ENCODE measurements at regions not wholly inside any gene's neighbourhood (a gene's known extent, or its start where the extent isn't known, plus 50 kb on each side); places are given as distances from the start of the nearest gene placed in this dataset.
A peak's percentile ranks its signal among the peaks of the same experiment; 100 is the strongest.

DNA sequence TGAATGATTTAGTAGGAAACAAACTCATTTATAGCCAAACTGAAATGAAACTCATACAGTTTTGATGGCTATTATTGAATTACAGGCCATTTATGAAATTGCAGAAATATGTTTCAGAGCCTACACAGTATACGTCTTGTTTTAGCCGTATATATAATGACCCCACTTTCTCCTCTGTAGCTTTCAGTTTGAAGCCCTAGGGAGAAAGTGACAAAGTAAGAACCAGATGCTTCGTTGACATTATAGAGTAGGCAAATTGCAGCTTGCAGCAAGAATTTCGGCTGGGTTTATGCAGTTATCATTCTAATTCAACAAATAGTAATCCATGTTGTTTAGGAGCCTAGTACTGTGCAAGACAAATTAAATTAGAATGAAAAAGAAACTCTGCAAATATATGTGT lies 836.3 kb upstream of the ADGRL4 start:
- no peak for DNase-seq (ENCODE audit: low read depth)

DNA sequence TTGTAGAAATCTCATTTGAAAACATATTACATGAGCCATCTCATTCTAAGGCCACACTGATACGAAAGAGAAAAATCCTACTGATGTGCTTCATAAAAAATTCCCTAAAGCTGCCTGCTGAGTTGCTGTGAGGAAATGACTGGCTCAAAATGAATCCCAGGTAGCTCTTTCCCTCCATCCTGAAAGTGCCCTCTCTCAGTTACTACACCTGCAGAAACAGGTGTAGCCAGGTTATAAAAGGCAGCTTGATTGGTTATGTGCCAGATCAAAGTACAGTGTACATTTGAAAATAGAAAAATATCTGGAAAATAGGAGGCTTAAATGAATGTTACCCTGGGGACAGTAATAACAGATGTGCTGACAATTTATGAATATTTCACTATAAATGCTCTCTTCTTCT lies 833.4 kb upstream of the ADGRL4 start:
- no peak for DNase-seq (ENCODE audit: low read depth)

DNA sequence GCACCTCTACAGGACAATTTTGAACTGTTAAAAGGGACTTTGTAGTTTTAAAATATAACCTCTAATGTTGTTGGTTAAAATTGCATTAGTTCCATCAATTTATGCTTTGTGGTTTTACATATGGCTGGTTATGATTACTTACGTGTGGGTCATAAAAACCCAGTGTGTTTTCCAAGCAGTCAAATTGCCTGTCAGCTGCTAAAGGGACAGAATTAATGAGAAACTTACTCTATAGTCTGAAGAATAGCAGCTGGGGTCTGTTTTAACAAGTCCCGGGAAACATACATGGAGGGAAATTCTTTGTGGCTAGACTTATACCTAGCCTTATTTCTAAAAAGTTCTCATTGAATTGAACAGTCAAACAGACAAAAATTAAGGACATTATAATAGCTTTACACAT lies 820.9 kb upstream of the ADGRL4 start:
- no peak for DNase-seq (ENCODE audit: low read depth)

DNA sequence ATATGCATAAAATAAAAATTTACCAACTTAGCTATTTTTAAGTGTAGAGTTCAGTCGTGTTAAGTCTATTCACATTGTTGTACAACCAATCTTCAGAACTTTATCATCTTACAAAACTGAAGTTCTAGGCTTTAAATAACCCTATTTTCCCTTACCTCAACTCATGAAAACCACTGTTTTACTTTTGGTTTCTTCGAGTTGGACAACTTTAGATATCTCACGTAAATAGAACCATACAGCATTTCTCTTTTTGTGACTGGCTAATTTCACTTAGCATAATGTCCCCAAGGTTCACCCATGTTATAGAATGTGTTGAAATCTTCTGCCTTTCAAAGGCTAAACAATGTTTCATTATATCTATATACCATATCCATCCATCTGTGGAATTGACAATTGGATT lies 819.0 kb upstream of the ADGRL4 start:
- no peak for DNase-seq (ENCODE audit: low read depth)

DNA sequence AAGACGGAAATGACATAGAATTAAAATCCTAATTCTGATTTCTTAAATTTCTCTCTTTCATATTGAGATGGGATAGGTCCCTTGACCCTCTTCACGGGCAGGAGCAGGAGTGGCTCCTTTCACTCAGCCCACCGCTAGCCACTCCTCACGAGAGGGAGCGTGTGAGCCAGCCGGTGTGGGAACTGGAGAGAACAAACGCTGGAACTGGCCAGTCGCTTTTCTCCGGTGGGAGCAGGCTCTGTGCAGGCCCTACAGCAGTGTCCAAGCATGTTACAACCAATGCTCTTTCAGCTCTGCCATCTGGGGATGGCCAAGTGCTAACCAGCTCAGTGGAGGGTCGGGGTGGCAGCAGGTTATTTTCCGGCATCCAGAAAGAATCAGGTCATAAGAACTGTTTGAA lies 815.5 kb upstream of the ADGRL4 start:
- DNase-seq (ENCODE audit: low read depth) = no peak

DNA sequence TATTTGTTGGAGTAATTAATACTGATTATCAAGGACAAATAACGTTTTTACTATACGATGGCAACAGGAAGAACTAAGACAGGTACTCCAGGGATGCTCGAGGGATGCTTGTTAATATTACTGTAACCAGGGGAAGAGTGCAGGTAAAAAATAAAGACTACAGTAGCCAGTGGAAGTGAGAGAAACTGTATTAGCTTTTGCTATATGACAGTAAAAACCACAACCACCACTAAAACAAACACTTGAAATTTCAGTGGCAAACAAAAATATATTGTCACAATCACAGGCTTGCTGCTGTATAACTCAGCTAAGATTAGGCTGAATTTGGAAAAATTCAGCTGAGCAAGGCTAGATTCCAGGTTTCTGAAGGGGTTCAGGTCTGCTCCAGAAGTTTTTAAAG lies 812.6 kb upstream of the ADGRL4 start:
- DNase-seq (ENCODE audit: low read depth) = no peak

DNA sequence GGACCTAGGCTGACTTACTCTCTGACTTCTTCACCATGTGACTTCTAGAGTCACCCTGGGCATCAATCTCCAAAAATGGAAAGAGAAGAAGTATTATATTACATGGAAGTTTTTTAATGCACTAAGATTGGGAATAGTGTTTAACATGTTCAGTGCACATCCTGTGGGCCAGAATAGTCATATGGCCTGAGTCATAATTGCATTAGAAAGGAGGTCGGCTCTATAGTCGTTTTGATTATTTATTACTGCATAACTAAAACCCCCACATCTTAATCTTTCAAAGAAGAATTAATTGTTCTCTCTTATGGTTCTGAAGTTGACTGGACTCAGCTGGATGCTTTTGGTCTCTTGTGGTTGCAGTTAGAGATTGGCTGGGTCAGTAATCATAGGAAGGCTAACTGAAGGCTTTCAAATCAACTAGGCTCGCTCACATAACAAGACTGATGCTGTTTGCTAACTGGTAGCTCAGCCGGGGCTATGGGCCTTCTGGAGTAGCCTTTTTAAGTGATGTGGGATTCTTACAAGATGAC lies 810.6 kb upstream of the ADGRL4 start:
- DNase-seq (ENCODE audit: low read depth) = no peak

DNA sequence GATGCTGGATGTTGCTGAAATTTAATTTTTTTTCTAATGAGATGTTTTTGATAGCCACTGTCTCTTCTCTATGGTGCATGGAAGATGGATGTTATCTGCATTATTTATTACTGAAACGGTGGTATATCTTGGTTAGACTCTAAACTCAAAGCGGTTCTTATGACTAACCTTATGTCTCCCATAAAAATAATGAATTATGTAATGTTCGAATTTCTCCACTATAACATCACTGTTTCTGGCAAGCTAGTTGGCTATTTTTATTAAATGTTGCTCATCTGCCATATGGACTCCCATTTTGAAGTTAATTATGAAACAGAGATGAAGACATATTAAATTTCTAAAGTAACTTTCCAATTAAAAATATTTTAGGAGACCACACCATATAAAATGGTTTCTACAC lies 808.6 kb upstream of the ADGRL4 start:
- no peak for DNase-seq (ENCODE audit: low read depth)

DNA sequence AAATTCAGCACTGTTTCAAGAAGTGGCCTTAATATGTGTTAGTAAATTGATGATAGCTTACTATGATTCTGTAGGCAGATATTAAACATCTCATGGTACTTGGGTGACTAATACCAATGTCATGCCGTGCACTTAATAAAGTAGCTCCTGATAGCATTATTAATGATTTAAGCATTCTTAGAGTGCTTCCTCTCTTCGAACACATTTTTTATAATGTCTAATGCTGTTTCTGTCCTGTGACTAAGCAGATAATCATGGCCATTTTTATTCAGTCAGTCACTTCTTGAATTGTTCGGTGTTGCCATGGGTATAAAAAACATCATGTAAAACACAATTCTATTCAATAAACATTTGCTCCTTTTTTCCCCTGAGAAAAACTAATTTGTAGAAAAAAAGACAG lies 804.6 kb upstream of the ADGRL4 start:
- peak; percentile 23 for DNase-seq (ENCODE audit: low read depth)

DNA sequence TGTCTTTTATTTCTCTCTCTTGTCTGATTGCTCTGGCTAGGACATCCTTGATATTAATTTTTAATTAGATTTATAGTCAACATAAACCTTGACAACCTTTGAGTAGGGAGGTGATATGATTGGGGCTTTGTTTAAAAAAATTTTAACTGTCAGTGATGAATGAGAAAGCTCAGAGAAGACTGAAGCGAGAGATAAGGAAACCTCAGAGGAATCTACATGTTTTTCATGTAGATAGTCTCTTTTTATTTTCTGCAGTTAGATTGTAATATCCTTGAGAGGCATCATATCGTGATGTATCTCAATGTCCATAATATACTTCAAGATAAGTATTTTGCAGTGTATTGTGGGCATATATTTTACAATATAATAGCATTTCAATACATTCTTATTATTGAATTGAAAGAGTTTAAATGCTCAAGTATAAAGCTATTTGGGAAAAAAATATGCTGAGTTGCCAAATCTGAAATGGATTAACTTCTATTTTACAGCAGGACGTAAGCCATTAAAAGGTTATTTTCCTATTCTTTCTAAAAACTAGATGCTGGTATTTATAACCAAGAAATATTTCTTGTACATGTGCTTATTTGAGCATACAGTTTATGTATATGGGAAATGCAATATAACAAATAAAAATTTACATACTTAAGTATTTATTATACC lies 802.4 kb upstream of the ADGRL4 start:
- no peak for DNase-seq (ENCODE audit: low read depth)

DNA sequence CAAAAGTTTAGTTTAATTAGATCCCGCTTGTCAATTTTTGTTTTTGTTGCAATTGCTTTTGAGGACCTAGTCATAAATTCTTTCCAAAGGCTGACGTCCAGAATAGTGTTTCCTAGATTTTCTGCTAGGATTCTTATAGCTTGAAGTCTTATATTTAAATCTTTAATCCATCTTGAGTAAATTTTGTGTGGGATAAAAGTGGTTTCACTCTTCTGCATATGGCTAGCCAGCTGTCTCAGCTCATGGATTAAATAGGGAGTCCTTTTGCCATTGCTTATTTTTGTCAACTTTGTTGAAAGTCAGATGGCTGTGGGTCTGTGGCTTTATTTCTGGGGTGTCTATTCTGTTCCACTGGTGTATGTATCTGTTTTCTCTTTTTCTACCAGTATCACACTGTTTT lies 801.3 kb upstream of the ADGRL4 start:
- DNase-seq (ENCODE audit: low read depth) = no peak

DNA sequence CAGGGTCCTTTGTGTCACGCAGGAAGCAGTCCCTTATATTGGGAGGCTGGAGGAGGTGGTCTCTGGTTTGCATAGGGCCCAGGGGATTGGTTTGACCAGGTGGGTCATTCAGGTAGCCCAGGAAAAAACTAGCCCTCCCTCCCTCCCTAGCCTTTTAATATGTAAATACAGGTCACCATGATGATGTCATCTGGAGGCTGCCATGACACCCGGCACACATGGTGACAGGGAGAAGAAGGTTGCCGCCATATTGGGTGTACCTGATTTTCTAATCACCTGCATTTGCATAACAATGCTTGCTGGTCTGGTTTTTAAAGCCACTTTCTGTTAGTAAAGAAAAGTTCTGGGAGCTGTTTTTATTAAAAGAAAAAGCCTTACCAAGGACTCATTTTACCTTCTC lies 791.0 kb upstream of the ADGRL4 start:
- DNase-seq (ENCODE audit: low read depth) = no peak

DNA sequence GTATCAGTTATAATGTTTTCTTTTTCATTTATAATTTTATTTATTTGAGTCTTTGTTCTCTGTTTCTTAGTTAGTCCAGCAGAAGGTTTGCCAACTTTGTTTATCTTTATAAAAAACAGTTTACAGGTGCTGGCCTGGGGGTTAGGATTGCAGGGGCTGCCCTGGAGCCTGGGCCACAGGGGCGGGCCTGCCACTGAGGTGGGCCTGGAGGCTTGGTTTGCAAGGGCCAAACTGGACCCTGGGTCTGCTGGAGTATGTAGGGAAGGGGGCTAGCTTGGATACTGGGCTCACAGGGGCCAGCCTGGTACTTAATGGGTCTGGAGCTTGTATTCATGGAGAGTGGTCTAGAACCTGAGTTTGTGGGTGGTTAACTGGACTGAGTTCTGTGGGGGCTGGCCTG lies 789.9 kb upstream of the ADGRL4 start:
- DNase-seq (ENCODE audit: low read depth) = no peak

DNA sequence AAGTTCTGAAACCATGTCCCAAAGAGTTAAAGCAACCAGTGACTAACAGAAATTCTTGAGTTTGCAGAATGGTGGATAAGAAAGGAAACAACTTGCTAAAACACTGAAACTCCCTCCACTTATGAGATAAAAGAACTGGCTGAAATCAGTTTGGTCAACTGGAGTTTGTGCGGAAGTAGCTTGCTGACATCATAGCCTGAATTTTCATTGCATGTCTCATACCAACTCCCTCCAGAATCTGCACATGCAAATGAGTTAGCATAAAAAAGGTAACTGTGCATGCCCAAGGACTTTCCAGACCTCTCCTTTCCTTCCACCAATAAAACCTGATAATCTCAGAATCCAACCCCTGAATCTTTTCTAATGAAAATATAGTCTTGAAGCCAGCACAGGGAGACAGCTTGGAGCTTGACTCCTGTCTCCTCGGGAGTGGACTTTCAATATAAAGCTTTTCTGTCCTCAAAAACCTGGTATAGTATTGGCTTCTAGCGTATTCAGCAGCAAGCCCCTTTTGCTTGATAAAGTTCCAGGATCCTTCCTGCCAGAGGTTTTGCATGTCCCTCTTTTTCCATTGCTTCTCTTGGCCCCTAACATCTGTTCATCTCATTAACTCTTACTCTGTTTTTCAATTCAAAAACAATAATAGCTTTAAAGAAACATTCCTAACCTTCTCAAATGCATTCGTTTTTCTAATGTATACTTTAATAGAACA lies 785.8 kb upstream of the ADGRL4 start:
- DNase-seq (ENCODE audit: low read depth) = peak; percentile 26

DNA sequence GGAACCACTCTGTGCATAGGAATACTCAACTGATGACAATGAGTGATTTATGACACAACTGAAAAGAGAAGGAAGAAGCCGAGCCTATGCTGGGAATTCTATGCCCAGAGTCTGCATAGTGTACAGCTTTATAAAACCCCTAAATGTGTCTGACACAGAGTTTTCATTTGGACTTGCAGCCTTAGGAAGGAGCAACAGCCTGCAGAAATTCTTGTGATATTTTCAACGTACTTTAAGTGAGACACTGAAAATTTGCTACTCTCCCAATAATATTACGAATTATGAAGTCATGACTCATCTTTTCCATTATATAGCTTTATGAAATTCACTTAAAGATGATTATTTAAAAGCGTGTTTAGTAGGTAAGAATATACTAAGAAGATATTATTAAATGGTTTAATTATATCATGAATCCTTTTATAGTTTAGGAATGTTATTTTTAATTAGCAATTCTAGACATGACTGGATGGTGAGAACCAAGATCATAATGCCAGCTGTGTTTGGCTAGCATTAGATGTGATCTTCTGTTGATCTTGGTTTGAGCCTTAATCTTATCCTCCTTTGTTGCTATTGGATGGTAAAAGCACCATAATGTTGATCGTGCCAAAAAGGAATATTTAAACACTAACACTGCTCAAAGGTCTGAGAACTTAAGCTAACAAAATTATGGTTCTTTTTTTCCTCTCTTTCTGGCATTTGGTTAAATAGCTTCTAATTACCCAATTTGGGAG lies 785.1 kb upstream of the ADGRL4 start:
- DNase-seq (ENCODE audit: low read depth) = no peak

DNA sequence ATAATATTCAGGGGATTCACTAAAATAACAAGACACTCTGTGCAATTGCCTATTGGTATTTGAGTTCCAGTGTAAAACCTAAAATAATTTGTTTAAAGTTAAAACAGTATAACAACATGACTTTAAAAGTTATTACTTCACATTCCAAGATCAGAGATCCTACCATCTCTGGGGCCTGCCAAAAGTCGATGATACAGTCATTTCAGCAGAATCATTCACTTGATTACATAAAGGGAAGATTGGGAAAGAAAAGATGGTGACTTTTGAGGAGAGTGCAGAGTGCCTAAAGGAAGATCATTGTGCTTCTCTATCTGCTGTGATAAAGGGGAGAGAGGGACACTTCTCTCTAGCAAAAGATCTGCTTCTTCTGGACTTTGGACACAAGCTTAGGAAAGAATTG lies 784.4 kb upstream of the ADGRL4 start:
- DNase-seq (ENCODE audit: low read depth) = peak; percentile 16

DNA sequence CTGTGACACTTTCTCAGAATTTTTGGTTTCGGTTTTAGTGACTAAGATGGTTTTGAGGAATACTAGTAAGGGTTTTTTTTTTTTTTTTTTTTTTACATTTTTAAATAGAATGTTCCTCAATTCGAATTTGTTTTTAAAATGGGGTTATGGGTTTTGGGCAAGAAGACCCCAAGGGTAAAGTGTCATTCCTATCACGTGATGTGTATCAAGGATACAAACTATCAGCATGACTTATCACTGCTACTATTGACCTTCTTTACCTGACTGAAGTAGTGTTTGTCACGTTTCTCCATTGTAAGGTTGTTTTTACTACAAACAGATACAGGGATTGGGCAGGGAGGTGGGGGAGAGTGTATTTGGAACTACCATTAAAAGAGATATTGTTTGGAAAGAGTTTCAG lies 781.1 kb upstream of the ADGRL4 start:
- DNase-seq (ENCODE audit: low read depth) = no peak

DNA sequence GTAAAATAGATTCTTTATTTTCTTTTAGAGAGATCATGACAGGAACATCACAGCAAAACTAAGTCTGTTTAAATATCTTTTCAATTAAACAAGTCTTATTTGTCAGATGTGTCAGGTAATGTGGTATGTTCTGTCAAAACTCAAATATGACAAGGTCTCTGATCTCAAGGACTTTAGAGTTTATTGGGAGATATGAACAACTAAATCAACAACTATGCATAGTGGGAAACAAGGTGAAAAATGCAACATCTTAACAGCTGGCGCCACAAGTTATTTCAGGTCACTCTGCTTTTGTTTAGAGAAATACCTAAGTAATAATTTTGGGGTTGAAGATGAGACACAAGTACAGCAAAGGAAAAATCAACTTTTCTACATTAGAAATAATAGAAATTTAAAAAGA lies 779.4 kb upstream of the ADGRL4 start:
- no peak for DNase-seq (ENCODE audit: low read depth)

DNA sequence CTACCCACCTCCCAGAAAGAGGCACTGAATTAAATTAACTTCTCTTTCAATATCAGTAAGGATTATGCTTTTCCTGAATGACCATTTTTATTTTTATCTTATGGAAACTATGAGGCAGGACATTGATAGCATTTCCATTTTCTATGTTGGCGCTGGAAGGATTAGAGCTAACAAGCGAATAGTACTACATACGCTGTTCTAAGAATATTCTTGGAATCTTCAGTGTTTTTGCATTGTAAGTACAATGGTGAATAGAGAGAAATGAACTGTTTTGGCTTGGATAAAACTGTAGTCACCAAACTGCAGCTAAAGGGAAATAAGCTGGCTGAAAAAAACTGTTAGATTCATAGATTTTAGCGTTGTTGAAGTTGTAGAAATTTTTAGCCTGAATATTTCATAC lies 779.0 kb upstream of the ADGRL4 start:
- no peak for DNase-seq (ENCODE audit: low read depth)

DNA sequence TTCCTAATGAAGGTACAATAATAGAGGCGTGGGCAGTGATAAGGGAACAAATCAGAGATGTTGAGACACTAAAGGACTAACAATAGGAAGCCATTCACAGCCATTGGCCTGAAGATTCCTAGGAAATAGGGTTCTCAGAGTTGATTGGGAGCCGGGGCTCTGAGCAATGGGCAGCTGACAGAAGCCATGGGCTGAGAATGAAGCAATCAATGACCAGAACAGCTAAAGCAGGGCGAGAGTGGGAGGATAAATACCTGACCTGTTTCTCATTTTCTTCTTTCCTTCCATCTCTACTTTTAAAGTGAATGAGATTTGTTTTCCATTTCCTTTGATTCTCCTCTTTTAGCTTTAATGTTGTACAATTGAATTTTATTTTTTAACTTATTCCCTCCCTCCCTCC lies 774.7 kb upstream of the ADGRL4 start:
- no peak for DNase-seq (ENCODE audit: low read depth)

DNA sequence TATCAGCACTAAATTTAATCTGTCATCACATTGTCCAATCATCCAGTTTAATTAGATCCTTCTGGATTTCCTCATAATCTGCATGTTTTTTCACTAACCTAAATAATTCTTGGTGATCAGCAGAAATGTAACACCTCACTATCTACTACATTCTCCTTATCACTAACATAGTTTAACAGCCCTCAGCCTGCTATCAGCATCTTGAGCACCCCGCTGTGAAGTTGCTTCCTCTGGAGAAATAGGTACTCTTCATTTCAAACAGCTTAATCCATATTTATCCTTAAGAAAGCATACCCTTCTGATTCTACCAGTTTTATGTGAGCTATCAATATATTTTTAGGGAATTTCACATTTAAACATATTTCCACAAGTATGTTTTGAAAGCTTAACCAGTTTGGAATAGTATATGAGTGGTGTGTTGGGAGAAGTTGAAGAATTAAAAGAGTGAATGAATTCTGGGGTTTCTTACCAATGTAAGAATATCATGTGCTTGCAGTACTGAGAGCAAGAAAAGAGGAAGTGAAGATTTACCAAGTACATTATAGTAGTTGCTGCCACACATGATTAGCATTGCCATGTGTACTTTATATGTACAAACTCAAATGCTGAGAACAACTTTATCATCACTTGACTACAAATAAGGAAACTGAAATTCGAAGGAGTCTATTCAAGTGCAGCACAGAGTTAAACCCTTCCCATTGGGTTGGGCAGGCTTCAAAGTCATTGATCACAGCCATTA lies 771.1 kb upstream of the ADGRL4 start:
- DNase-seq (ENCODE audit: low read depth) = no peak

DNA sequence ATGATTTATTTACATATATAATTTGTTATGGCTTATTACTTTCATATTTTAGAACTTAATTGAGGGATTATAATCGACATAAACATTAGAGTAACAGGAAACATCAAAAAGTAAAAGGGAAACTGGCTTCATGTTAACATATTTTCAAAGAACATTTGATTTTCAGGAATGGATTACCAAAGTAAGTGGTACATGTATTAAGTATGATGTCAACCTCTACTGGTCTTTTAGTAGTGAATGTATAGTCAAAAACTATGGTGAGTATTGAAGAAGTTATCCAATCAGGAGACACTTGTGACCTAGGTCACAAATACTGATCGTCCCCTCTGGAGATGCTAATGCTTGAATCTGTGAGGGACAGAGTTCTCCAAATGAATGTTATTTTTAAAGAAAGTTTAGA lies 768.9 kb upstream of the ADGRL4 start:
- no peak for DNase-seq (ENCODE audit: low read depth)

DNA sequence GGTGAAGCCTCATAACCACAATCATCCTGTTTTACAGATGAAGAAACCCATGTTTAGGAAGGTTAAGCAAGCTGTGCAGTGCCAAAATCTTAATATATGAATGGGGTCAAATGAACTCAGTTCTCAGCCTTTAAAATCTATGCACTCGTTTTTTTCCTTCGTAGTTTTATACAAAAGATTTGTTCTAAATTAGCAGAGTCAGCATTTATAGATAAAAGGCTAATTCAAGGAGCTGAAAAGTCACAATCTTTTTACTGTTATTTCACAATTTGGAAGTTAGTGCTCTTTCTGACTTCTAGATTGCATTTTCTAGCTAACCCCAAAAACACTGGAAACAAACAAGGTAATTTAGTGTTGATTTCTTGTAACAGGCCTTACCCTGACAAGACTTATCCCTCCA lies 766.9 kb upstream of the ADGRL4 start:
- DNase-seq (ENCODE audit: low read depth) = no peak

Measured in stromal cell of bone marrow (primary cell).